Type B pancreatic cell (in vitro differentiated cells): ENCODE measurements at regions not wholly inside any gene's neighbourhood (a gene's known extent, or its start where the extent isn't known, plus 50 kb on each side); places are given as distances from the start of the nearest gene placed in this dataset.

Experiments
- DNase-seq: peaks from one replicate; pipeline ENCODE4 v3.0.0; 2021; ENCODE audit warnings: mixed read lengths; ENCODE audit not compliant: unreplicated experiment; ENCODE audit errors: extremely low spot score
- H3K27ac Mint-ChIP-seq: 2 replicates; pipeline ENCODE4 v1.8.0; 2021; ENCODE audit warnings: mild to moderate bottlenecking, mixed read lengths
- H3K27me3 Mint-ChIP-seq: 2 replicates; pipeline ENCODE4 v1.8.0; 2021; ENCODE audit warnings: mixed read lengths
- H3K36me3 Mint-ChIP-seq: 2 replicates; pipeline ENCODE4 v1.8.0; 2021; ENCODE audit warnings: mixed read lengths
- H3K4me1 Mint-ChIP-seq: one replicate; pipeline ENCODE4 v1.8.0; 2021; ENCODE audit warnings: mixed read lengths; ENCODE audit not compliant: unreplicated experiment
- H3K4me3 Mint-ChIP-seq: 2 replicates; pipeline ENCODE4 v1.8.0; 2021; ENCODE audit warnings: mild to moderate bottlenecking, mixed read lengths
- H3K9me3 Mint-ChIP-seq: 2 replicates; pipeline ENCODE4 v1.8.0; 2021; ENCODE audit warnings: mixed read lengths
- CTCF ChIP-seq: fragments of 200-600 bp; sonication (generic); conservative IDR thresholded peaks from 2 replicates; pipeline ENCODE4 v1.5.0; 2021; ENCODE audit warnings: antibody characterized with exemption, mild to moderate bottlenecking

DNA sequence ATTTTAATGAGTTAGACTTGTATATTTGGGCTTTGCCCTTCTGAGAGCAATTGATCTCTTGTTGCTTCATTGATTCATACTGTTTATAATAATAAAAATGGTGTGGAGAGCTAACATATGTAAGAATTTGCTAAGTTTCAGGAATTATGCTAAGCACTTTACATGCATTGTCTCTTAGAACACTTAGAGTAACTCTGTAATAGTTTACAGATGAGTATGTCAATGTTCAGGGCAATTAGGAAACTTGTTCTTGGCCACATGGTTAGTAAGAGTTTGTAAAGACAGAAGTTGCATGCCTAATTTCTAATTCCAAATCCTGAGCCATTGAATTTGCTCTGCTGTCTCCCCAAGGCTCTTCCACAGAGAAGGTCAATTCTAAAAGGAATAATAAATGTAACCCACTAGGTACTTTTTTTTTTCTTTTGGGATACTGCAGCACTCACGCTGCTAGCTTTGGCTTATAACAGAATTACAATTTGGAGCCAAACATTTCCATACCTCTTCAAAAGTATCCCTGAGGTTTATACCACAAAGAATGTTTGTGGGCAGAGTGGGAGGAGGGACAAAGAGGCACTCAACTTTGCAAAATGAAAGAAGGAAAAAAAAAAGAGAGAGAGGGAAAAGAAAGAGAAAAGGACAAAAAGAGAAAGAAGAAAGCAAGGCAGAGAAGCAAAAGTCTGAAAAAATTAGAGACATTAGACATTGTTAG lies 232.4 kb downstream of the CALCRL start:
- H3K9me3 Mint-ChIP-seq: no peaks in the 10 kb centered on the region
- TF ChIP-seq CTCF: no peak
- no peak overlapping the region for H3K4me3 Mint-ChIP-seq

DNA sequence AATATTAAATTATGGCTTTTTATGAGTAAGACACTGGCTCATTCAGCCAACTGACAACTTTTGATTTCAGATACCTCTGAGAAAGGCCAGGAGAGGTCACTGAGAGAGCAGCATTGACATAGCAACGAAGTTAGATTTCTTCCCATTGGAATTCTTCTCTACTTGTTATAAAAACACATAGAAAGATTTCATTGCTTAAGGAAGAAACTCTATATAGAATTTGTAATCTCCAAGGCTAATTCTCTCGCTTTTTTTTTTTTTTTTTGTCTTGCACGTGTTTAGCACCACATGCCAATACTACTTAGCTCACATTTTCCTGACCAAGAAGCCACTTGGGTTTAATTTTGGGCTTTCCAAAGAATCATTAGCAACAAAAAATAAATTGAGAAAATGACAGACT lies 233.7 kb downstream of the CALCRL start:
- Mint-ChIP-seq H3K27ac (no peak overlapping the region), H3K27me3 (no peaks in the 10 kb centered on the region), H3K36me3 (no peaks in the 10 kb centered on the region), H3K4me3 (no peak overlapping the region), H3K9me3 (no peaks in the 10 kb centered on the region), H3K4me1 (no peaks in the 10 kb centered on the region)
- no peak for TF ChIP-seq CTCF
- DNase-seq: no peak

More for the DNA sequence above, 232.4 kb downstream of the CALCRL start:
- Mint-ChIP-seq H3K27ac (no peak overlapping the region), H3K4me1 (no peaks in the 10 kb centered on the region), H3K27me3 (no peaks in the 10 kb centered on the region), H3K36me3 (no peaks in the 10 kb centered on the region)
- no peak for DNase-seq

- Mint-ChIP-seq H3K4me3 (no peak overlapping the region), H3K36me3 (no peaks in the 10 kb centered on the region), H3K9me3 (no peaks in the 10 kb centered on the region), H3K27me3 (no peaks in the 10 kb centered on the region), H3K27ac (no peak overlapping the region), H3K4me1 (no peaks in the 10 kb centered on the region)
- no peak for TF ChIP-seq CTCF
- DNase-seq: no peak
These were observed 234.3 kb downstream of the CALCRL start for GRCh38 chr2:187213798-187214197.

DNA sequence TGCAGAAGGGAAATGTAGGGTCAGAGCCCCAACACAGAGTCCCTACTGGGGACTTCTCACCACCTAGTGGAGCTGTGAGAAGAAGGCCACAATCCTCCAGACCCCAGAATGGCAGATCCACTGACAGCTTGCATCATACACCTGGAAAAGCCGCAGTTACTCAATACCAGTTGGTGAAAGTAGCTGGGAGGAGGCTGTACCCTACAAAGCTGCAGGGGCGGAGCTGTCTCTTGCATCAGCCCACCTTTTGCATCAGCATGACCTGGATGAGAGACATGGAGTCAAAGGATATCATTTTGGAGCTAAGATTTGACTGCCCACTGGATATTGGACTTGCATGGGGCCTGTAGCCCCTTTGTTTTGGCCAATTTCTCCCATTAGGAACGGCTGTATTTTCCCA lies 237.3 kb downstream of the CALCRL start:
- no peak for TF ChIP-seq CTCF
- H3K4me1 Mint-ChIP-seq: no peaks in the 10 kb centered on the region
- DNase-seq: no peak
- H3K9me3 Mint-ChIP-seq: no peaks in the 10 kb centered on the region
- no peaks in the 10 kb centered on the region for H3K27me3 Mint-ChIP-seq
- no peak overlapping the region for H3K27ac Mint-ChIP-seq
- H3K36me3 Mint-ChIP-seq: no peaks in the 10 kb centered on the region
- no peak overlapping the region for H3K4me3 Mint-ChIP-seq

- Mint-ChIP-seq H3K4me3 (no peak overlapping the region), H3K36me3 (no peaks in the 10 kb centered on the region), H3K27ac (no peak overlapping the region), H3K4me1 (no peaks in the 10 kb centered on the region), H3K9me3 (no peaks in the 10 kb centered on the region), H3K27me3 (no peaks in the 10 kb centered on the region)
- no peak for TF ChIP-seq CTCF
- no peak for DNase-seq
These were observed 239.8 kb downstream of the CALCRL start for GRCh38 chr2:187208199-187208785.
